ENCODE measurements at regions not wholly inside any gene's neighbourhood (a gene's known extent, or its start where the extent isn't known, plus 50 kb on each side); places are given as distances from the start of the nearest gene placed in this dataset.

GRCh38 chr9:18349530-18349929, 124.4 kb upstream of the ADAMTSL1 start:
- intact Hi-C loops (cut with DNase I) = no loop called here
- no peak for TF ChIP-seq CTCF (IDR thresholded peaks at IDR 0.05)
- no peaks in the 10 kb centered on the region for H3K36me3 ChIP-seq
- no peaks in the 10 kb centered on the region for H3K9me3 ChIP-seq
- H3K27me3 ChIP-seq (ENCODE audit: low read depth) = no peaks in the 10 kb centered on the region
- H3K27ac ChIP-seq = no peak overlapping the region
- ATAC-seq = no peak
- H3K4me1 ChIP-seq = no peaks in the 10 kb centered on the region
- no peak overlapping the region for H3K4me3 ChIP-seq
- DNase-seq = no peak

- no peak for ATAC-seq
- Histone ChIP-seq H3K4me1 (no peaks in the 10 kb centered on the region), H3K27me3 (ENCODE audit: low read depth) (no peaks in the 10 kb centered on the region), H3K9me3 (no peaks in the 10 kb centered on the region), H3K4me3 (no peak overlapping the region), H3K27ac (no peak overlapping the region), H3K36me3 (no peaks in the 10 kb centered on the region)
- no peak for DNase-seq
- intact Hi-C loops (cut with DNase I) = no loop called here
- TF ChIP-seq CTCF (IDR thresholded peaks at IDR 0.05) = no peak
These were observed 123.9 kb upstream of the ADAMTSL1 start for GRCh38 chr9:18350036-18350435.

GRCh38 chr9:18350995-18351595, 122.9 kb upstream of the ADAMTSL1 start:
- Histone ChIP-seq H3K9me3 (no peaks in the 10 kb centered on the region), H3K4me3 (no peak overlapping the region), H3K27ac (no peak overlapping the region), H3K4me1 (no peaks in the 10 kb centered on the region), H3K36me3 (no peaks in the 10 kb centered on the region), H3K27me3 (ENCODE audit: low read depth) (no peaks in the 10 kb centered on the region)
- intact Hi-C loops (cut with DNase I) = no loop called here
- DNase-seq (no peak), ATAC-seq (no peak)
- TF ChIP-seq CTCF (IDR thresholded peaks at IDR 0.05) = no peak

GRCh38 chr9:18352711-18353110, 121.2 kb upstream of the ADAMTSL1 start:
- Histone ChIP-seq H3K9me3 (no peaks in the 10 kb centered on the region), H3K4me1 (no peaks in the 10 kb centered on the region), H3K4me3 (no peak overlapping the region), H3K36me3 (no peaks in the 10 kb centered on the region), H3K27me3 (ENCODE audit: low read depth) (no peaks in the 10 kb centered on the region), H3K27ac (no peak overlapping the region)
- ATAC-seq = no peak
- no peak for DNase-seq
- intact Hi-C loops (cut with DNase I) = no loop called here
- no peak for TF ChIP-seq CTCF (IDR thresholded peaks at IDR 0.05)

GRCh38 chr9:18353473-18353872, 120.5 kb upstream of the ADAMTSL1 start:
- ATAC-seq = no peak
- no peak for DNase-seq

More at GRCh38 chr9:18353473-18353872, 120.5 kb upstream of the ADAMTSL1 start:
- Histone ChIP-seq H3K36me3 (no peaks in the 10 kb centered on the region), H3K9me3 (no peaks in the 10 kb centered on the region), H3K27ac (no peak overlapping the region), H3K27me3 (ENCODE audit: low read depth) (no peaks in the 10 kb centered on the region), H3K4me1 (no peaks in the 10 kb centered on the region), H3K4me3 (no peak overlapping the region)
- no peak for TF ChIP-seq CTCF (IDR thresholded peaks at IDR 0.05)
- intact Hi-C loops (cut with DNase I) = no loop called here
